Naive thymus-derived CD4-positive, alpha-beta T cell (primary cell): ENCODE measurements at regions not wholly inside any gene's neighbourhood (a gene's known extent, or its start where the extent isn't known, plus 50 kb on each side); places are given as distances from the start of the nearest gene placed in this dataset.

Source experiments
- ATAC-seq: fragments of 150-1000 bp; cut with Tn5 transposase; 2 replicates; pipeline ENCODE4 v1.10.0; 2021; ENCODE audit warnings: mild to moderate bottlenecking, moderate library complexity
- CTCF ChIA-PET: fragments of 350-600 bp; sonication (Branson Sonifier 250); formaldehyde crosslinking; loops from one replicate; lab custom pipeline; 2021; ENCODE audit warnings: antibody characterized with exemption; lab: Charles Lee
- POLR2A ChIA-PET: fragments of 350-600 bp; sonication (Branson Sonifier 250); formaldehyde crosslinking; loops from one replicate; lab custom pipeline; 2021; ENCODE audit warnings: antibody characterized with exemption, inconsistent platforms; lab: Charles Lee
- DNase-seq, 9 donors: peaks; one replicate each; pipeline versions ENCODE4 v3.0.0 to v3.0.0-alpha.2; 2020 to 2022; ENCODE audit warnings: mixed read lengths in 1 of 9
- H3K27ac ChIP-seq: one replicate; pipeline ENCODE4 v1.7.0; 2013; ENCODE audit warnings: mild to moderate bottlenecking, low read depth, low read length, moderate library complexity
- H3K27me3 ChIP-seq, 2 donors: one replicate each; pipeline ENCODE4 v1.7.0; 2013; ENCODE audit warnings: low read length in 2 of 2, mild to moderate bottlenecking in 2 of 2, moderate library complexity in 2 of 2; ENCODE audit not compliant: control insufficient read depth in 2 of 2, insufficient read depth in 2 of 2
- H3K36me3 ChIP-seq, 3 experiments: 1 replicate in 2 of 3; 2 replicates in 1 of 3; pipeline ENCODE4 v1.7.0; 2013; ENCODE audit warnings: low read length in 3 of 3, mild to moderate bottlenecking in 3 of 3, moderate library complexity in 1 of 3; ENCODE audit not compliant: insufficient read depth in 3 of 3, control insufficient read depth in 2 of 3
- H3K4me1 ChIP-seq, 2 donors: one replicate each; pipeline ENCODE4 v1.7.0; 2013; ENCODE audit warnings: low read length in 2 of 2, mild to moderate bottlenecking in 2 of 2, moderate library complexity in 1 of 2; ENCODE audit not compliant: control insufficient read depth in 2 of 2, insufficient read depth in 2 of 2
- H3K4me3 ChIP-seq: 2 replicates; pipeline ENCODE4 v1.7.0; 2013; ENCODE audit warnings: mild to moderate bottlenecking, low read length
- H3K9me3 ChIP-seq, 3 experiments: 1 replicate in 2 of 3; 2 replicates in 1 of 3; pipeline ENCODE4 v1.7.0; 2013; ENCODE audit warnings: low read length in 3 of 3; ENCODE audit not compliant: control insufficient read depth in 2 of 3
- H3K27ac Mint-ChIP-seq, 9 donors: one replicate each; pipeline ENCODE4 v1.8.0; 2020 to 2022; ENCODE audit warnings: mixed read lengths in 9 of 9, mild to moderate bottlenecking in 8 of 9, moderate library complexity in 5 of 9, inconsistent platforms in 2 of 9
- H3K27me3 Mint-ChIP-seq, 5 donors: one replicate each; pipeline ENCODE4 v1.8.0; 2021 to 2022; ENCODE audit warnings: mixed read lengths in 5 of 5, mild to moderate bottlenecking in 1 of 5
- H3K36me3 Mint-ChIP-seq, 5 donors: one replicate each; pipeline ENCODE4 v1.8.0; 2020 to 2022; ENCODE audit warnings: mixed read lengths in 5 of 5, mild to moderate bottlenecking in 3 of 5, inconsistent platforms in 1 of 5
- H3K4me1 Mint-ChIP-seq, 7 donors: one replicate each; pipeline ENCODE4 v1.8.0; 2020 to 2022; ENCODE audit warnings: mixed read lengths in 7 of 7, mild to moderate bottlenecking in 3 of 7, inconsistent platforms in 1 of 7
- H3K4me3 Mint-ChIP-seq, 10 donors: one replicate each; pipeline ENCODE4 v1.8.0; 2020 to 2022; ENCODE audit warnings: mild to moderate bottlenecking in 10 of 10, mixed read lengths in 10 of 10, moderate library complexity in 6 of 10, inconsistent platforms in 2 of 10
- H3K9me3 Mint-ChIP-seq, 11 donors: one replicate each; pipeline ENCODE4 v1.8.0; 2020 to 2022; ENCODE audit warnings: mixed read lengths in 11 of 11, mild to moderate bottlenecking in 4 of 11, inconsistent platforms in 1 of 11, moderate library complexity in 1 of 11
- intact Hi-C, 2 donors: fragments of 100-400 bp; cut with micrococcal nuclease; formaldehyde crosslinking; loops; one replicate each; pipeline ENCODE4 v1.15.1; 2023

GRCh38 chr22:48262596-48263430 lies 1500.4 kb downstream of the TBC1D22A start:
- H3K4me3 Mint-ChIP-seq, result no peak overlapping the region
- H3K36me3 ChIP-seq, result no peaks in the 10 kb centered on the region
- ChIA-PET CTCF (no interaction called here), POLR2A (no interaction called here)
- no peak overlapping the region for H3K27ac Mint-ChIP-seq
- no peak for ATAC-seq
- no peak overlapping the region for H3K27ac ChIP-seq
- DNase-seq, result no peak
- no peaks in the 10 kb centered on the region for H3K36me3 Mint-ChIP-seq
- no peaks in the 10 kb centered on the region for H3K4me1 ChIP-seq
- H3K27me3 Mint-ChIP-seq, result peaks cover 0 to 6% (median 5%) of the 10 kb centered on the region in 5 donors
- no peak overlapping the region for H3K4me3 ChIP-seq
- no peaks in the 10 kb centered on the region for H3K4me1 Mint-ChIP-seq
- intact Hi-C loops, result no loop called here
- no peaks in the 10 kb centered on the region for H3K9me3 Mint-ChIP-seq
- H3K27me3 ChIP-seq, result no peaks in the 10 kb centered on the region
- no peaks in the 10 kb centered on the region for H3K9me3 ChIP-seq

DNA sequence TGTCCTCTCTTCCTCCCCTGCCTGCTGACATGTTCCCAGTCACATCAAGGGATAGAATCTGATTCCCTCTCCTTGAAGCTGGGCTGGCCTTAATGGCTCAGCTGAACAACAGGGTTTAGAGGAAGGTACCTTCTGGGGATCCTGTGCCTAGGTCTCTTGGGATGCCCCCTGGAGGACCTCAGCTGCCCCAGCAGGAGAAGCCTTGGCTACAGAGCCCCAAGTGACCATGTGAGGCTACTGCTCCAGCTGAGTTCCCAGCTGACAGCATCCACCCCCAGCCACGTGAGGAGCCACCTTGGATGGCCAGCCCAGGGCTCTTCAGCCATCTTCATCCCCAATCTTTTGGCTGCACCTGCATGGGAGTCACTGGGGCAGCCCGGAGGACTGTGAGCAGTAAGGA lies 1499.3 kb downstream of the TBC1D22A start:
- Mint-ChIP-seq H3K9me3 (no peaks in the 10 kb centered on the region), H3K27ac (no peak overlapping the region), H3K27me3 (peaks cover 0 to 5% (median 0%) of the 10 kb centered on the region in 5 donors), H3K36me3 (no peaks in the 10 kb centered on the region), H3K4me3 (no peak overlapping the region), H3K4me1 (peaks cover 0 to 5% (median 0%) of the 10 kb centered on the region in 7 donors)
- ChIA-PET CTCF (no interaction called here), POLR2A (no interaction called here)
- DNase-seq (no peak), ATAC-seq (no peak)
- Histone ChIP-seq H3K4me3 (no peak overlapping the region), H3K4me1 (no peaks in the 10 kb centered on the region), H3K9me3 (no peaks in the 10 kb centered on the region), H3K27me3 (no peaks in the 10 kb centered on the region), H3K27ac (no peak overlapping the region), H3K36me3 (no peaks in the 10 kb centered on the region)
- intact Hi-C loops, result no loop called here

DNA sequence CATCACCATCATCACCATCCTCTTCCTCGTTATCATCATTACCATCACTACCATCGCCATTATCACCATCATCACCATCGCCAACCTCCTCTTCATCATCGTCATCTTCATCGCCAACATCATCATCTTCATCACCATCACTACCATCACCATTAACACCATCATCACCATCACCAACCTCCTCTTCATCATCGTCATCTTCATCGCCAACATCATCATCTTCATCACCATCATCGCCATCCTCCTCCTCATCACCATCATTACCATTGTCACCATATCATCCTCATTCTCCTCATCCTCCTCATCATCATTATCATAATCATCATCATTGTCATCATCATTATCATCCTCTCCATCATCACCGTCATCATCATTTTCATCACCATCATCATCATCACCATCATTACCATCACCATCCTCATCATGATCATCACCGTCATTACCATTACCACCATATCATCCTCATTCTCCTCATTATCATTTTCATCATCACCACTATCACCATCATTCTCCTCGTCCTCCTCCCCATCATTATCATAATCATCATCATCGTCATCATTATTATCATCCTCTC lies 1498.7 kb downstream of the TBC1D22A start:
- Mint-ChIP-seq H3K27ac (no peak overlapping the region), H3K4me3 (no peak overlapping the region), H3K27me3 (peaks cover 0 to 5% (median 0%) of the 10 kb centered on the region in 5 donors), H3K4me1 (peaks cover 0 to 5% (median 0%) of the 10 kb centered on the region in 7 donors), H3K9me3 (no peaks in the 10 kb centered on the region), H3K36me3 (no peaks in the 10 kb centered on the region)
- Histone ChIP-seq H3K36me3 (no peaks in the 10 kb centered on the region), H3K4me1 (no peaks in the 10 kb centered on the region), H3K27ac (no peak overlapping the region), H3K9me3 (no peaks in the 10 kb centered on the region), H3K27me3 (no peaks in the 10 kb centered on the region), H3K4me3 (no peak overlapping the region)
- ATAC-seq, result no peak
- POLR2A ChIA-PET, result no interaction called here
- intact Hi-C loops, result no loop called here
- DNase-seq, result no peak
- CTCF ChIA-PET, result no interaction called here

GRCh38 chr22:48259991-48260670 lies 1497.7 kb downstream of the TBC1D22A start:
- CTCF ChIA-PET, result no interaction called here
- Histone ChIP-seq H3K27me3 (no peaks in the 10 kb centered on the region), H3K27ac (no peak overlapping the region), H3K4me3 (no peak overlapping the region), H3K9me3 (no peaks in the 10 kb centered on the region), H3K4me1 (no peaks in the 10 kb centered on the region), H3K36me3 (no peaks in the 10 kb centered on the region)
- no peaks in the 10 kb centered on the region for H3K9me3 Mint-ChIP-seq
- H3K27me3 Mint-ChIP-seq, result peaks cover 0 to 8% (median 5%) of the 10 kb centered on the region in 5 donors
- peaks cover 0 to 5% (median 0%) of the 10 kb centered on the region in 7 donors for H3K4me1 Mint-ChIP-seq
- POLR2A ChIA-PET, result no interaction called here
- intact Hi-C loops, result no loop called here
- H3K27ac Mint-ChIP-seq, result no peak overlapping the region
- DNase-seq (no peak), ATAC-seq (no peak)
- H3K4me3 Mint-ChIP-seq, result no peak overlapping the region
- H3K36me3 Mint-ChIP-seq, result no peaks in the 10 kb centered on the region

DNA sequence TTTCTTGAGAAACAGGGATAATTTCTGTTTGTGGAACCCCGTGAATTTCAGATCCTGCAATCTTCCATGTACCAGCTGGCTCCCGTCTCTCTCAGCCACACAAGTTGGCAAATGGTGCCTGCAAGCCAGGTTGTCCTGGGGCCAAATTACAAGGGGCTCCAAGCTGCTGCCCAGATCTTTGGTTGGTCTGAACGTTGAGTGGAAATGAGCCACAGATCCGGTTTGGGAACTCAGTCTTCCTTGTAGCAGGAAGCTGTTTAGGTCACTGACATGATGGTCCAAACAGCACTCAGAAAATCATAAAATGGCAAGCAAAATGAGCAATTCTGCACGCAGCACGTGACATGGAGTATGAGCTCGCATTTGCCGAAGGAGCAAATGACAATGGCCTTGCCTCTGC lies 1496.4 kb downstream of the TBC1D22A start:
- Histone ChIP-seq H3K27ac (no peak overlapping the region), H3K4me3 (no peak overlapping the region), H3K36me3 (no peaks in the 10 kb centered on the region), H3K9me3 (no peaks in the 10 kb centered on the region), H3K27me3 (no peaks in the 10 kb centered on the region), H3K4me1 (no peaks in the 10 kb centered on the region)
- Mint-ChIP-seq H3K4me1 (peaks cover 0 to 5% (median 0%) of the 10 kb centered on the region in 7 donors), H3K36me3 (no peaks in the 10 kb centered on the region), H3K27me3 (peaks cover 0 to 19% (median 13%) of the 10 kb centered on the region in 5 donors), H3K27ac (no peak overlapping the region), H3K4me3 (no peak overlapping the region), H3K9me3 (peaks cover 0 to 2% (median 0%) of the 10 kb centered on the region in 11 donors)
- no peak for ATAC-seq
- ChIA-PET POLR2A (no interaction called here), CTCF (no interaction called here)
- DNase-seq, result no peak
- intact Hi-C loops, result no loop called here

- CTCF ChIA-PET, result no interaction called here
Observed at GRCh38 chr22:48258064-48258701, 1495.7 kb downstream of the TBC1D22A start.

More at GRCh38 chr22:48258064-48258701, 1495.7 kb downstream of the TBC1D22A start:
- H3K27ac Mint-ChIP-seq, result no peak overlapping the region
- peaks cover 0 to 2% (median 0%) of the 10 kb centered on the region in 11 donors for H3K9me3 Mint-ChIP-seq
- H3K4me1 ChIP-seq, result no peaks in the 10 kb centered on the region
- H3K4me3 ChIP-seq, result no peak overlapping the region
- H3K27me3 Mint-ChIP-seq, result peaks cover 0 to 25% (median 16%) of the 10 kb centered on the region in 5 donors
- POLR2A ChIA-PET, result no interaction called here
- no peaks in the 10 kb centered on the region for H3K27me3 ChIP-seq
- H3K36me3 ChIP-seq, result no peaks in the 10 kb centered on the region
- no peak overlapping the region for H3K4me3 Mint-ChIP-seq
- peaks cover 0 to 5% (median 0%) of the 10 kb centered on the region in 7 donors for H3K4me1 Mint-ChIP-seq
- H3K36me3 Mint-ChIP-seq, result no peaks in the 10 kb centered on the region
- DNase-seq (no peak), ATAC-seq (no peak)
- H3K9me3 ChIP-seq, result no peaks in the 10 kb centered on the region
- intact Hi-C loops, result no loop called here
- no peak overlapping the region for H3K27ac ChIP-seq
